ENCODE measurements at regions not wholly inside any gene's neighbourhood (a gene's known extent, or its start where the extent isn't known, plus 50 kb on each side); places are given as distances from the start of the nearest gene placed in this dataset.

DNA sequence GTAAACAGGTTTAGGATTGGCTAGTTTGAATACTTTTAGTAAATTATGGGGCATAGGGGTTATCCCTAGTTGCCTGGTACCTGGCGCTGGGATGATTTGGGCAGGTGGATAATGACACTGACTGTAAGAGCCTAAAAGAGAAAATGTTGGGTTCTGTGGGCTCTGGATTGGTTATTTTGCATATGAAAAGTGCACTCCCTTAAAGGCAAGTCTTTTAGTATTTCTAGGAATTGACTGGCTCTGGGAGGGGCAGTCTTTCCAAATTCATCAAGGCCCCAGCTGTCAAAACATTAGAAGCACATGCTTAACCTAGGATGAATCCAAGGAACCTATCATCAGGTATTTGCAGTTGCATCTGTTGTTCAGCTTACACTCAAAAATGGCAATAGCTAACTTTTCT is 454.6 kb upstream of the SORCS1 start:
- no peak for DNase-seq

DNA sequence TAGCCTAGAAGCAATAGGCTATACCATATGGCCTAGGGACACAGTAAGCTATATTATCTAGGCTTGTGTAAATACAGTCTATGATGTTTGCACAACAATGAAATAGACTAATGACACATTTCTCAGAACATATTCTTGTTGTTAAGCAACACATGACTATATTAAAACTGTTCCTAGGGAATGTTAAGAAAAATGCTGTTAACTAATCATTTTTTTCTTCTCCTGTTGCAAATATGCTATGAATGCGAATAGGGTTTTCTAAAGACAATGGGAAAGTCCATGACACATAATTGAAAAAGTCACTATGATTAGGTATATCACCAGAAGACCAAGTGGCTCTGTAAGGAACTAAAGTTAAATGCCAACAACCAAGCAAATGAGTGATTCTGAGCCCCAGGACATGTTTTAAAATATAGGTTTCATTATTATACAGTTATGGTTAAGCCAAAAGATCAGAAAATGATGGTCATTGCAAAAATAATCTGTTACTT is 454.0 kb upstream of the SORCS1 start:
- DNase-seq: no peak

DNA sequence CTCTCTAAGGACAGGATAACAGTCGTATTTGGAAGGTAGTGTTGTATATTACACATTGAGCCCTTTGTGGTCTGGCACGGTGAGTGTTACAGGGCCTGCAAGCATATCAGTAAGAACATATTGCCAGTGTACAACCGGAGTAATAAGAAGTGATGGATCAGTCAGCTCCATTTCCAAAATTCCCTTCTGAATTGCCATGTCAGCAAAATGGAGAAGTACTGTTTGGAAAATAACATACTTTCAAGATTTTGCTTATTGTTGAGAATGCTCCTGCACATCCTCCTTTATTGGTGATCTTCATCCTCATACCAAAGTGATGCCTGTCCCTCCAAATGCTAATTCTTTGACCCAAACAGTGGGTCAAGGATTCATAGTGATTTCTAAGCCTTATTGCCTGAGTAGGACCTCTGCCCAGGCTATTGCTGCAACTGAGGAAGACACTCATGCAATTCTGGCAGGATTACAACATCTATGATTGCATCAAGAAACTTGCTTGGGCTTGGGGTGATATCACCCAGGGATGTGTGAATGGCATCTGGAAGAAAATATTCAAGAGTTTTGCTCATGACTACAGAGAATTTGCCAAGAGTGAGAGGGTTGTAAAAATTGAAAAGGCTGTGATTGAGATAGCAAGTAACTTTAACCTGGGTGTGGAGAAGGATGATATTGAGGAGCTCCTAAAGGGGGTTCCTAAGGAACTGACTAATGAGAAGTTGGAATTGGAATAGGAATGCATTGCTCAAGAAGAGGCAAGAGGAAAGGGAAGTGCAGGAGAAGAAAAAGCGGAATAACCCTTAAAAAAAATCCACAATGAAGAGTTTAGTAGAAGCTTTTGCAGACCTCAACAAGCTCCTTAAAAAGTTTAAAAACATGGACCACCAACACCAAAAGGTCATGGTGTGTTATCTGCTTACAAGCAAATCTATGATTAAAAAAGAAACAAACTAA is 452.2 kb upstream of the SORCS1 start:
- DNase-seq: no peak

DNA sequence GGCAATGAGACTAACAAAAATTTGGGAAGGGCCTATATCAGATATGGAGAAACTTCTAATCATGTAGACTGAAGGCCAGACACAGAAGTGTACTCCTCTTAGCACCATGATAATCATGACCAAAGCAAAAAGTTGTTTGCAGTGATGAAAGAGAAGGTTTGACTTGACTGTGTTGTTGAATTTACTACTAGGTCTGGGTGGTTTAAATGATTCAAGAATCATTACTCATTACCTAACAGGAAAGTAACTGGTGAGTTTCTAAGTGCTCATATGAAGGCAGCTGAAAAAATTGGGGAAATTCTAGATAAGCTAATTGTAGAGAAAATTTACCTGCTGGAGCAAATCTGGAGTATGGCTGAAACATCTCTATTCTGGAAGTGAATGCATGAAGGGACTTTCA is 451.5 kb upstream of the SORCS1 start:
- no peak for DNase-seq

DNA sequence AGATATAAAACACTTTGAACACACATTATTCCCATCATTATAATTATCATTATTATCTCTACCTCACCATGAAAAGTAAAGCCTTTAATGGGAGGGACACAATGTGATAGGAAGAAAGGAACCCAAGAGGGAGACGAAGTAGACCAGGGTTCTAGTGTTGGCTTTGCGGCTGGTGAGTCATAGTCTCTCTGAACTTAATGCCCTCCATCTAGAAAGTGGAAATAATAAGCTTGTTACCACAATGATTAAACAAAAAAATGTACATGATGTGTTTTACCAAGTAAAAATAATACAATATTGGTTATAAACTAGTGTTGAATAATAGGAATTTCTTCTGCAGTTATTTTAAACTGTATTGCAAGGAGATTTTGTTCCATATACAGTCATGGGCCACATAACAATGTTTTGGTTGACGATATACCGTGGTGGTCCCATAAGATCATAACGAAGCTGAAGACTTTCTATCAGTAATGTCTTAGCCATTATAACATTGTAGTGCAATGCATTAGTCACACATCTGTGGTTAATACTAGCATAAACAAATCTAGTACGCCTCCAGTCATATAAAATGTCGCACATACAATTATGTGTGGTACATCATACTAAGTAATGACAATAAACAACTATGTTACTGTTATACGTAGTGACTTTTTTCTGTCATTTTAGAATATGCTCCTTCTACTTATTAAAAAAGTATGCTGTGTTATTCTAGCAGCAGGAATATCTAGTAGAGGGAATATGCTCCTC is 450.6 kb upstream of the SORCS1 start:
- DNase-seq: no peak

DNA sequence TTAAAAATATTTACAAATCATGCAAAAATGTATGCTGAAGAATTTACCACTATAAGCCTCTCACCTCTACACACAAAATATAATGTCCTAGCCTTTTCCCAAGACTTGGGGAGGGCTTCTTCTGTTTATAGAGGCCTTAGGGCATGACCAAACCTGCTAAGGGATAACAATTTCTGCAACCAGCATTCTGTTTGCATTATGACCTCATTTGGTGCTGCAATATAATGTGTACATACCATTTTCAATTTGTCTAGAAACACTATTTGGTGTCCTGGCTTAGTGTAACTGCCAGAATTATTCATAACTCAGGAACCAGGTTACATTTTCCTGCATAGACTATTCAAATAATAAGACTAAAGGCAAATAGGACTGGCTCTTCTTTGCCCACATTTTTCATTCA is 446.6 kb upstream of the SORCS1 start:
- DNase-seq: no peak

DNA sequence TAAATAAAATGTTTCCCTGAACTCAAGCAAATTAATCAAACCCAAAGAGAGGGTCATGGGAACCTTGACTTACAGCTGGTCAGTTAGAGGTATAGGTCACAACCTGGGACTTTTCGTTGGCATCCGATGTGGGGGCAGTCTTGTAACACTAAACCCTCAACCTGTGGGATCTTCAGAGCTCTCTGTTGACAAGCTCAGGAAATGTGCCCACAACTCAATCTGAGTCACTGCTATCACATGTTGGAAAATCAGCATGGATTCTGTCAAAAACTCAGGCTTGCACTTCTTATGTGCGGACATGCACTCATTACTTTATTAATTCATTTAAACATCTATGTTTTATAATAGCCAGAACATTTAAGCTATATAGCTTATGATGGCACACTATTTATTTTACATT is 424.6 kb upstream of the SORCS1 start:
- no peak for DNase-seq

DNA sequence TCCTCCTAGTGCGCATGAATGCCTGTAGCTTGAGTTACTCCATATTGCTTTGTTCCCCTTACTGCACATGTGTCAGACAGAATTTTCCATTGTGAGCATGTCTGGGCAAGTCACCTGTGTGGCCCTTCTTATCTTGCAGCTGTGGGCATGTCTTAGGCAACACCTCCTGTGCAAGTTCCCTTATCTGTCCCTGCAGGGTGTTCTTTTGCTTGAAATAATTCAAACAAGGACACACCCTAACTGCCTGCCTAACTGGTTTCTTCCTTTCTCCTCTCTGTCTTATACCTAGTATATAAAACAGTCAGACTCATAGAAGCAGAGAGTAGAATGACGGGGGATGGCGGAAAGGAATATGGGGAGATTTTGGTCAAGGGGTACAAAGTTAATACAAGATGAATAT is 421.1 kb upstream of the SORCS1 start:
- DNase-seq: no peak

DNA sequence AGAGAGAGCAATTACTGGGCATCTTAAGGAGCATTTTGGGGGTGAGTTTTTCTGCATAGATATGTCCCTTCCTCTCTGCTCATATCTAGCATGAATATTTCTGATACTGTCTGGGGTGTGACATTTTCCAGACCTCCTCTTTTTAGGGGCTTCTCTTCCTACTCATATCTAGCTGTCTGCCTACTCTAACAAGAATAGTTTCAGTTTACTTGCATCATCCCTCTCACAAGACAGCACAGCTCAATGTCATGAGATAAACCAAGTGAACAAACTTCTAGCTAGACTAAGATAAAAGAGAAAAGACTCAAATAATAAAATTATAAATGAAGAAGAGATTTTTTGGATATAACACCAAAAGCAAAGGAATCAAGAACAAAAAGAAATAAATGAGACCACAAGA is 419.5 kb upstream of the SORCS1 start:
- no peak for DNase-seq

DNA sequence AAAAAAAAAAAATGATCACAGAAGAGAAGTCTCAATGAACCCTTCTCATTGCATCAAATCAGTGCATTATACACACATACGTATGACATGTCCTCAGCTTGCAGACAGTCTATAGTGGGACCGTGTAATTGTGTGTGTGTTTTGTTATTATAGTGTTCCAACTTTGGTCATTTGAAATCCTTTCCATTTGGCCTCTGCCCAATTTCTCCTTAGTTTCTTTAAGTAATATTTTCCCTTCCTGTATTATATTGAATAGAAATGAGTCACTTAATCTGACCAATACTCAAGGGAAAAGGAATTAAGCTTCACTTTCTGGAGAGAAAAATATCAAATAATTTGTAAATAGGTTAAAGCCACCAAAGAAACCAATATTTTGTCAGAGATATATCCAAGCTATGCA is 415.5 kb upstream of the SORCS1 start:
- no peak for DNase-seq

DNA sequence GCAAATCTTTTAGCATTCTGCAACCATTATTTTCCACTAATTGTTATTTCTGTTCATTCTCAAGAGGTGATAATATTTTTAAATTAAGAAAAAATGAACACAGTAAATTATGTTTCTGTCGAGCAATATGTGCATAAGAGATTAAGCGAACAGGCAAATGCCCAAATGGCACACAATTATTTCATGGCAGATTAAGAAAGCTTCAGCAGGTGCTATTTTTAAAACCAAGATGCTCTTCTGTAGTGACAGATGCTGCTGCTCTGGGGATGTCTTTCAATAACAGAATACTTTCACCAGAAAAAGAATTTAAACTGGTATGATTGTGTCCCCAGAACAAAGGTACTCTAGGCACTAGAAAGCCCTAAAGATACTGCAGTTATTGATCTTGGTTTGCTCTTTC is 412.7 kb upstream of the SORCS1 start:
- no peak for DNase-seq

DNA sequence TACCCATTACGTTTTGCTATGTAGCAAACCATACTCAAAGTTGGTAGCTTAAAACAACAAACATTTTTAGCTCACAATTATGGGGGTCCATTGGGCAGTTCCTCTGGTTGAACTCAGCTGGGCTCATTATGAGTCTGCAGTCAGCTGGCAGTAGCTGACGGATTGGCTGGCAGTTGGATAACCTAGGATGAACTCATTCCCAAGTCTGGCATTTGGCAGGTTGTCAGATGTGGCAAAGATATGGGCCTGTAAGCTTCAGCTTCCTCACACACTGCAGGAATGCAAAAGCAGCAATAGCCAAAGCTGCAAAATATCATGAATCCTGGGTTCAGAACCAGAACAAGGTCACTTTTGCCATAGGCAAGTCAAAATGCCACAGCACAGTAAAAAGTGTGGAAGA is 412.2 kb upstream of the SORCS1 start:
- DNase-seq: no peak

DNA sequence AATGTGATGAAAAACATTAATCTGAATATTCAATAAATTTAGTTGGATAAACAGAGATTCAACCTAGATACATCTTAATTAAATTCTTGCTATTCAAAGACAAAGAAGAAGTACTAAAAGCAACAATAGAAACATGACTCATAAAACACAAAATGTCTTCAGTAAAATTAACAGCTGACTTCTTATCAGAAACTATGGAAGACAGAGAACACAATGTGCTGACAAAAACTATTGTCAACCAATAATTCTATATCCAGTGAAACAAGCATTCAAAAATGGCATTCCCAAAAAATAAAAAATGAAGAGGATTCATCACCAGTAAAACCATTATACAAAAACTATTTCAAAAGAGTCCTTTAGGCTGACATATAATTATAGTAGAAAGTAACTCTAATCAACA is 400.5 kb upstream of the SORCS1 start:
- no peak for DNase-seq

DNA sequence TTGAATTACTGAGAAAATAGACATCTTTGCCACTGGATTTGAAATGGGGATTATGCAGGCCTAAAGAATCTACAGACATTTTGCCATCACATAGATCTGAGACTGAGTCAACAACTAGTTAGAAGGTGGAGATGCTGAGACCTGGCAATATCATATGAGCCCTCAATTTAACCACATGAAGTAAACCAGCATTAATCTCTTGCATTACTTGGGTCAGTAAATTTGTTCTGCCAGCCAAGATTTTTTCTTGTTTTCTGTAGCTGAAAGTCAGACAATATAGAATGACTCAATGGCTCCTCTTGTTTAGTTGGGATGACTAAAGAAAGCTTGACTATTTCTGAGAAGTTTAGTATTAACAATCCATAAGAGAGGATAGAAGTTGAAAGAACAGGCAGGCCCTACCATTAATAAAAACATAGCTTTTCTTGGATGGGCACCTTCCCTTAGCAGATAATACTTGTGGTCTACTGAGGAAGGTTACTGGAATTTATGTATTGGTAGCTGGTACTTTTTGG is 396.7 kb upstream of the SORCS1 start:
- DNase-seq: no peak

DNA sequence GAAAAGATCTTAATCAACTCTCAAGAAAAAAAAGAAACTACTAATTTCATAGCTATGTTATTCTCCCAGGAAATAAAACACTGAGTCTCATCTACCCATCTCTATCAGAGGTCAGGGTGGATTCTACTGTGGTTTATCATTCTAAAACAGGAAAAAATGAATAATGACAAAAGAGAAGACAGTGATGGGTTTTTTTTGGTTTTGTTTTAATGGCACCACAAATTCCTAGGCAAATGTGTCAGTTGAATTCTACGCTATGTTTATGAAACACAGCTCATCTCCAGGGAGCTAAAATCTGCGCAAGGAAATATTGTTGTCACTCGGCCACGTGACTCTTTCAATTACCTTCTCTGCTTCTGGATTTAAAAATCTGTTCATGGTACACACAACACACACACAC is 393.4 kb upstream of the SORCS1 start:
- DNase-seq: no peak

DNA sequence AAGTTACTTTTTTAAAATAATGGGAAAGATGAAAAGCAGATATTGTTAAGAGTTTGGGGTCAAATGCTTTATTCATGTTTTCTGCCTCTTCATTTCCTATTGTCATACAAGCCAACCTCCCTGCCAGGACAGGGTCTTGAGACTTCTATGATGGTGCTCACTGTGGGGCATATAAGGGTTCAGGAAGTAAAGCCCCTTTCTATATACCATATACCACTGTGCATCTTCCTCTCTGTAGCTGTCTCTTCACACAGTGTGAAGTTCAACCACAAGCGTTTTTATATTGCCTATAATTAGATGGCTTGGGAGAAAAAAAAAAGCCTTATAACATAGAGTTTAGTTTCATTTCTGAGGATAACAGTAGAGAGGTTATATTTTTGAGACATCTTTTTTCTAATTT is 389.8 kb upstream of the SORCS1 start:
- DNase-seq: no peak

DNA sequence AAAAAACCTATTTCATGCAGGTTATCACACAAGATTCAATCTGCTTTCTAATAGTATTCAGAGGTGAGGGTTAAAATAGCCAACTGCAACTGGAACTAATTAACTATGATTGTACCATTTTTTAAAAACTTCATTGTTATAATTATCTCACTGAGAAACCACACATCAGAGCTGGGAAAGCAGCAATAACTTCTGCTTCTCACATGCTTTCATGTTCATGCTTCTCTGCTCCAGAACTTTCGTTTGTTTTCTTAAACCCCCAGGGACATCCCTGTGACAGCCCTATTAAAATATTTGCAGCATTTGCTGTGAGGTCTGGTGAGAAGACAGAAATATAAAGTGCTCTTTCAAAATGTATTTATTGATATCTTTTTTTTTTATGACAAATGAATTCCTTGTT is 389.0 kb upstream of the SORCS1 start:
- no peak for DNase-seq

DNA sequence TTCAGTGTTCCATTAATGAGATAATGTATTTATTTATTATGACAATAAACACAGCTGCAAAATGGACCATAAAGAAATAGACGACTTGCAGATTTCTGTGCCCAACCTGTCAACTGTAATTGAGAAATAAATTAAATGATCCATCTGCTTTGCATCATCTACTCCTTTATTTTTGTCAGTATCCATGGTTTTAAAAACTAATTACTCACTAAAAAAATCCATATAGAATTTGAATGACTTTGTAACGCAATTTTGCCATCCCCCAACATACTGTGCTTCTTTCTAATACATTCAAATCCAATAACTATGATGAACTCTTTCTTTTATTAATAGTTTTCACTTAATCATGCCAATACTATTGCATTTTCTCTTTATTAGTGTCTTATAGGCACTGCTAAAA is 388.5 kb upstream of the SORCS1 start:
- no peak for DNase-seq

DNA sequence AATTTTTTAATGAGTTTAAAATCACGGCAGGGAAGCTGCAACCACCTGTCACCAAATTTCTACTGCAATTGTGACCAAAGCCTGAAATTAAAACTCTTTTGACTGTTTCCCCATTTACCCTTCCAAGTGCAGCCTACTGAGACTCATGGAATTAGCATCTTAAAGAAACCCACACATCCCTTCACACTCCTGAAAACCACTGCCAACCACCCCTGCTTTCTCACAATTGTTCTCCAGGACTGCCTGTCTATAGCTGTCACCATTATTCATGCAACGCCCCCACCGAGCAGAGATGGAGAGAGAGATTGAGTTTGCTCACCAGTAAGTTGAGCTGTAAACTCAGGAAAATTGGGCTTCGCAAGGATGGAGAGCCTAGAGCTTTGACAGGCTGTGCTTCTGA is 383.8 kb upstream of the SORCS1 start:
- no peak for DNase-seq

DNA sequence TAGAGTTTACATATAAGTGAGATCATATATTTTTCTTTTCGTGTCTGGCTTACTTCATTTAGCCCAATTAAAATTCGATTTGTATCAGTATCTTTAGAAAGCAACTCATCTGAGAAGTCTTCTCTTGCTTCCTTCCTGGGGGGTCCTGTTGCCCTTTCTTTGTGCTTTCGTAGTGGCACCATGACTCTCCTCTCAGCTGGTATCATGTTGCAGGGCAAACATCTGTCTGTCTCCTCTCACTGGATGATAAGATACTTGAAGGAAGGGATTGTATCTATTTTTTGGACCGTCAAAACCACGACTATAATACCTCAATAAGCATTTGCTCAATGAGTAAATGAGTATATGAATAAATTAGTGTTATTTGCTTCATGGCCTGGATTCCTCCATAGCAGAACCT is 382.5 kb upstream of the SORCS1 start:
- no peak for DNase-seq

DNA sequence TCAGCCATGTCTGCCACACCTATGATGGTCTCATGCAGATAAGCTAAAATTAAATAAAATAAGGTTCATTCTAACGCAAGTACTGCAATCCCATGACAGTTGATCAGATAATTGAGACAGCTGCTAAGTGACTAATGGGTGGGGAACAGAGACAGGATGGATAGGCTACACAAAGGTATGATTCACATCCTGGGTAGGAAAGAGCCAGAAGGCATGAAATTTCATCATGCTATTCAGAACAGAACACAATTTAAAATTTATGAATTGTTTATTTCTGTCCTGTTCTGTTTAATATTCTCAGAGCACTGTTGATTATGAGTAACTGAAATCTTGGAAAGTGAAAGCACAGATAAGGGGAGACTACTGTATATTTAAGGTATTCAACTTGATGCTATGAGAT is 381.8 kb upstream of the SORCS1 start:
- no peak for DNase-seq

DNA sequence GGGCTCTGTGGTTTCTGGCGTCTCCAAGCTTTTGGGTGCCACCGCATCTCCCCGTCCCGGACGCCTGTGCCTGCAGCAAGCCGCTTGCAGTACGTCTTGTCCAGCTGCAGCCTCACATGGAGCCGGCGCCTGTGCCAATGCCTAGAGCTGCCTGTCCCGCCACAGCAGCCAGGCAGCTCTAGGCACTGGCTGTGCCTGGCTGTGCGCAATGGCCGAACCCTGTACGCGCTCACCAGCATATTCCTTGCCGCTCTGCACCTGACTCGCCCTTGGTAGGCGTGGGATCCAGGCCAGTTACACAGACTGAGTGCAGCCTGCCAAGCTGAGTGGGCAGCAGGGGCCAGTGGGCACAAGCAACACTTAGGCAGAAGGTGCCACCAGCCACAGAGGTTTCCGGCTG is 381.2 kb upstream of the SORCS1 start:
- DNase-seq: no peak

DNA sequence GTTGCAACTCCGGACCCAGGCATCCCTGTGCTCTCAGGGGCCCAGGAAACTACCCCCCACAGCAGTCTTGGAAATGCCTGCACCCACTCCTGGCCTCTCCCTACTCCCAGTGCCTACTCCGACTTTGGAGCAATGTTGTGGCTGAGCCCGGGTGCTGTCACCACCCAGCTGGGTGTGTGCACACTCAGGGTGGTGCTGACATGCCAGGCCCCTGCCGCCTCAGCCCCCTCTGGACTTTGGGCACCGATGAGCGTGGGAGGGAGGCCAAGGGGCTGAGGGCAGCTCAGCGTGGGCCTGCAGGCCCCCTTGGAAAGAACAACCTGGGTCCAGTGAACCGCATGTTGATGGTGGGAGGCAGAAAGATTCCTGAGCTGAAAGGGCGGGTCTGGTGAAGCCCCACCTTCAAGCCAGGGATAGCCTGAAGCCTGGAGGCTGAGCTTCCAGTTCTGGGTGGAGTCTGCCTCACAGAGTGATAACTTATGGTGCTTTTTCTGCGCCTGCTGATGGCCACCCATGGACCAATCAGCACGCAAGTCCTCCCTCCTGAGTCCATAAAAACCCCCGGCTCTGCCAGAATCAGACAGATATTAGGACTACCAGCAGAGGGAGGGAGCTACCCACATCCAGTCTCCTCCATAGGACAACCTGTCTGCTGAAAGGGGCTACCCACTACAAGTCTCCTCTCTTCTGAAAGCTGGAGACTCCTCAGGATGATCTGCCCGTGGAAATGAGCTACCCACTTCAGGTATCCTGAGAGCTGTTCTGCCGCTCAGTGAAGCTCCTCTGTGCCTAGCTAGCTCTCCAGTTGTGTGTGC is 380.4 kb upstream of the SORCS1 start:
- DNase-seq: no peak

Measured in CD4-positive, alpha-beta T cell treated with Interferon alpha-2 for 1 hour (primary cell).